CD14-positive monocyte (primary cell): ENCODE measurements at regions not wholly inside any gene's neighbourhood (a gene's known extent, or its start where the extent isn't known, plus 50 kb on each side); places are given as distances from the start of the nearest gene placed in this dataset.

Experiments
- DNase-seq, 3 donors: peaks; one replicate each; pipeline ENCODE4 v3.0.0-alpha.2; 2011 to 2022
- H2AFZ ChIP-seq: 2 replicates; pipeline ENCODE4 v1.6.0; 2012; ENCODE audit warnings: mild to moderate bottlenecking, low read depth, low read length, inconsistent platforms; ENCODE audit not compliant: insufficient read depth, poor library complexity, severe bottlenecking
- H3K27ac ChIP-seq, 2 donors: 1 replicate in 1 of 2; 2 replicates in 1 of 2; pipeline ENCODE4 v1.5.1; 2012 to 2013; ENCODE audit warnings: low read length in 2 of 2, control low read depth in 1 of 2, inconsistent platforms in 1 of 2, low read depth in 1 of 2, mild to moderate bottlenecking in 1 of 2
- H3K27me3 ChIP-seq, 2 donors: one replicate each; pipeline versions ENCODE4 v1.6.0 to v1.6.1; 2011 to 2013; ENCODE audit warnings: low read length in 2 of 2; ENCODE audit not compliant: control insufficient read depth in 2 of 2, insufficient read depth in 2 of 2
- H3K36me3 ChIP-seq, 2 donors: replicated peaks in 1 of 2; 1 replicate in 1 of 2; 2 replicates in 1 of 2; pipeline versions ENCODE4 v1.5.1 to v1.6.1; 2012 to 2013; ENCODE audit warnings: low read length in 2 of 2, control low read depth in 1 of 2, inconsistent platforms in 1 of 2, mild to moderate bottlenecking in 1 of 2; ENCODE audit not compliant: insufficient read depth in 2 of 2, control insufficient read depth in 1 of 2
- H3K4me1 ChIP-seq, 2 donors: 1 replicate in 1 of 2; 2 replicates in 1 of 2; pipeline versions ENCODE4 v1.5.1 to v1.6.1; 2012 to 2013; ENCODE audit warnings: low read length in 2 of 2, control low read depth in 1 of 2, inconsistent platforms in 1 of 2, mild to moderate bottlenecking in 1 of 2, moderate library complexity in 1 of 2; ENCODE audit not compliant: insufficient read depth in 2 of 2, control insufficient read depth in 1 of 2
- H3K4me2 ChIP-seq: replicated peaks from 2 replicates; pipeline ENCODE3; 2012; ENCODE audit warnings: low read length, moderate library complexity, mild to moderate bottlenecking; ENCODE audit not compliant: poor library complexity, severe bottlenecking; ENCODE audit errors: extremely low read depth
- H3K4me3 ChIP-seq, 3 experiments: fragments of 200-600 bp in 1 of 3; sonication (generic) in 1 of 3; replicated peaks in 1 of 3; 1 replicate in 2 of 3; 2 replicates in 1 of 3; pipeline ENCODE4 v1.5.1; 2011 to 2013; ENCODE audit warnings: low read length in 3 of 3, mild to moderate bottlenecking in 3 of 3, control low read depth in 2 of 3, low read depth in 2 of 3, inconsistent platforms in 1 of 3, moderate library complexity in 1 of 3
- H3K79me2 ChIP-seq: 2 replicates; pipeline ENCODE4 v1.6.0; 2012; ENCODE audit warnings: mild to moderate bottlenecking, control low read depth, inconsistent platforms, low read length, moderate library complexity; ENCODE audit not compliant: insufficient read depth
- H3K9ac ChIP-seq: 2 replicates; pipeline ENCODE4 v1.6.0; 2017; ENCODE audit warnings: low read length, mild to moderate bottlenecking; ENCODE audit not compliant: insufficient read depth, poor library complexity, severe bottlenecking
- H3K9me3 ChIP-seq, 2 donors: replicated peaks in 1 of 2; 1 replicate in 1 of 2; 2 replicates in 1 of 2; pipeline versions ENCODE4 v1.5.1 to v1.6.1; 2012 to 2013; ENCODE audit warnings: low read length in 2 of 2, control low read depth in 1 of 2; ENCODE audit not compliant: control insufficient read depth in 1 of 2, insufficient read depth in 1 of 2
- H4K20me1 ChIP-seq: 2 replicates; pipeline ENCODE4 v1.6.0; 2012; ENCODE audit warnings: mild to moderate bottlenecking, low read length, control low read depth, moderate library complexity; ENCODE audit not compliant: insufficient read depth
- H3K27ac Mint-ChIP-seq, 7 donors: one replicate each; pipeline ENCODE4 v1.8.0; 2020; ENCODE audit warnings: mild to moderate bottlenecking in 7 of 7, mixed read lengths in 7 of 7, moderate library complexity in 6 of 7, inconsistent platforms in 2 of 7
- H3K27me3 Mint-ChIP-seq, 3 donors: one replicate each; pipeline ENCODE4 v1.8.0; 2021 to 2022; ENCODE audit warnings: low read depth in 3 of 3, mild to moderate bottlenecking in 3 of 3, mixed read lengths in 3 of 3, moderate library complexity in 3 of 3, inconsistent platforms in 1 of 3
- H3K36me3 Mint-ChIP-seq, 2 donors: one replicate each; pipeline ENCODE4 v1.8.0; 2020; ENCODE audit warnings: mixed read lengths in 2 of 2, inconsistent platforms in 1 of 2, mild to moderate bottlenecking in 1 of 2
- H3K4me1 Mint-ChIP-seq: one replicate; pipeline ENCODE4 v1.8.0; 2020; ENCODE audit warnings: mild to moderate bottlenecking, mixed read lengths
- H3K4me3 Mint-ChIP-seq, 2 donors: one replicate each; pipeline ENCODE4 v1.8.0; 2020; ENCODE audit warnings: mild to moderate bottlenecking in 2 of 2, mixed read lengths in 2 of 2, moderate library complexity in 1 of 2
- H3K9me3 Mint-ChIP-seq, 7 donors: one replicate each; pipeline ENCODE4 v1.8.0; 2020 to 2022; ENCODE audit warnings: mixed read lengths in 7 of 7, mild to moderate bottlenecking in 6 of 7, moderate library complexity in 6 of 7, inconsistent platforms in 2 of 7
- WGBS: methylation state at CpG from one replicate; pipeline ENCODE4 v1.1.5; 2013; ENCODE audit warnings: missing lambda C conversion rate; ENCODE audit not compliant: insufficient coverage; 5-methylcytosine and 5-hydroxymethylcytosine counted together
- intact Hi-C, 2 donors: fragments of 100-400 bp; cut with micrococcal nuclease; formaldehyde crosslinking; loops; one replicate each; pipeline versions ENCODE4 v1.15.0 to v1.15.1; 2023
- TF ChIP-seq, protein P1 (sequence below): fragments of 200-600 bp; IDR thresholded peaks from one replicate; pipeline ENCODE4 v1.8.0; 2022; ENCODE audit warnings: antibody characterized with exemption, mild to moderate bottlenecking

DNA sequence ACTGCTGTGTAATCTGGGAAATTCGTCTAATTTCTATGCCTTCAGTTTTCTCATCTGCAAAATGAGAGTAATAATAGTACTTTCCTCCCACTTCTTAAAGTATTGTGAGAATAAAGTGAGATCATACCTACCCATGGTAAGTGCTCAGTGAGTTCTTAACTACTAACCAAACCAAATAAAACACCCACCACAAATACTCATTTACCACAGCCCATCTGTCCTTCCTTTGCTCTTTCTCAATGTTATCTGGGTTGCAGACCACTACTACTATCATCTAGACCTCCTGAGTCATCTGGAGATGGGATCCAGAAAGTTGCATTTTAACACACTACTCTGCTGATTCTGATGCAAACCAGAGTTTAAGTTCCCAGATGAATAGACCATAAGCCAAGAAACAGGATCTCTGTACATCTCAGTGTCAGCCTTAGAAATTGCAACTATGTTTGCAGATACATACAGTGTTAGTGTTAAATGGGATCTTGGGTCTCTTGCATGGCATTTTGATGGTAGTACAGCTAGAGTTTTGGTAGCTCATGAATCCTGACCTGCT is 105.4 kb upstream of the ATP10B start:
- no peaks in the 10 kb centered on the region for H3K79me2 ChIP-seq
- no peak overlapping the region for H3K4me3 Mint-ChIP-seq
- H3K4me2 ChIP-seq, result no peak overlapping the region
- no peak overlapping the region for H3K27ac ChIP-seq
- no peak overlapping the region for H3K4me3 ChIP-seq
- no peaks in the 10 kb centered on the region for H3K36me3 ChIP-seq
- intact Hi-C loops, result no loop called here
- H3K27me3 ChIP-seq, result no peaks in the 10 kb centered on the region
- no peak overlapping the region for H3K9ac ChIP-seq
- TF ChIP-seq, protein P1, sequence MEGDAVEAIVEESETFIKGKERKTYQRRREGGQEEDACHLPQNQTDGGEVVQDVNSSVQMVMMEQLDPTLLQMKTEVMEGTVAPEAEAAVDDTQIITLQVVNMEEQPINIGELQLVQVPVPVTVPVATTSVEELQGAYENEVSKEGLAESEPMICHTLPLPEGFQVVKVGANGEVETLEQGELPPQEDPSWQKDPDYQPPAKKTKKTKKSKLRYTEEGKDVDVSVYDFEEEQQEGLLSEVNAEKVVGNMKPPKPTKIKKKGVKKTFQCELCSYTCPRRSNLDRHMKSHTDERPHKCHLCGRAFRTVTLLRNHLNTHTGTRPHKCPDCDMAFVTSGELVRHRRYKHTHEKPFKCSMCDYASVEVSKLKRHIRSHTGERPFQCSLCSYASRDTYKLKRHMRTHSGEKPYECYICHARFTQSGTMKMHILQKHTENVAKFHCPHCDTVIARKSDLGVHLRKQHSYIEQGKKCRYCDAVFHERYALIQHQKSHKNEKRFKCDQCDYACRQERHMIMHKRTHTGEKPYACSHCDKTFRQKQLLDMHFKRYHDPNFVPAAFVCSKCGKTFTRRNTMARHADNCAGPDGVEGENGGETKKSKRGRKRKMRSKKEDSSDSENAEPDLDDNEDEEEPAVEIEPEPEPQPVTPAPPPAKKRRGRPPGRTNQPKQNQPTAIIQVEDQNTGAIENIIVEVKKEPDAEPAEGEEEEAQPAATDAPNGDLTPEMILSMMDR, result no peak
- H3K9me3 Mint-ChIP-seq, result peaks cover 0 to 2% (median 0%) of the 10 kb centered on the region in 7 donors
- no CpG with 5 or more reads among the region's 1 CpG for WGBS
- DNase-seq, result no peak
- peaks cover 0 to 3% (median 3%) of the 10 kb centered on the region in 3 donors for H3K27me3 Mint-ChIP-seq
- H3K9me3 ChIP-seq, result no peaks in the 10 kb centered on the region
- H3K4me1 ChIP-seq, result no peaks in the 10 kb centered on the region
- H3K36me3 Mint-ChIP-seq, result no peaks in the 10 kb centered on the region
- H2AFZ ChIP-seq, result no peak overlapping the region
- no peak overlapping the region for H3K27ac Mint-ChIP-seq
- H4K20me1 ChIP-seq, result no peaks in the 10 kb centered on the region
- H3K4me1 Mint-ChIP-seq, result peaks cover 6% of the 10 kb centered on the region

DNA sequence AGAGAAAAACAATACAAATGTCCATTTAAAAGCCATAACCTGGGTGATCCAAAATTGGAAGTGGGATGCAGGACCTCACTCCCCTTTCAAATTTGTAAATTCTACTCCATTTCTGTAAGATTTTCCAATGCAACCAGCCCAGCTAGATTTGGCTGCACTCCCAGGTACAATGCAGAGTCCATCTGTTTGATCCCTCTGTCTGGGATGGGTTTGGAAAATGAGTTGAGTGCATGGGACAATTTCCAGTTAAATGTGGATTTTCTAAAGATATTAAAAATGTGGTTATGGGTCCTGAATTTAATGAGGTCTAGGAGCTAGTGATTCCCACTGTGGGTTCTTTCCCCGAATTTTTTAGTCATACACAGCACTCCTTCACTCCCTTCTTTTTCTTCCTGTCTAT is 104.0 kb upstream of the ATP10B start:
- no peaks in the 10 kb centered on the region for H3K79me2 ChIP-seq
- DNase-seq, result no peak
- Mint-ChIP-seq H3K27ac (no peak overlapping the region), H3K9me3 (peaks cover 0 to 2% (median 0%) of the 10 kb centered on the region in 7 donors), H3K4me1 (peaks cover 6% of the 10 kb centered on the region), H3K36me3 (no peaks in the 10 kb centered on the region), H3K4me3 (no peak overlapping the region), H3K27me3 (peaks cover 1 to 3% (median 3%) of the 10 kb centered on the region in 3 donors)
- H4K20me1 ChIP-seq, result no peaks in the 10 kb centered on the region
- no peak overlapping the region for H2AFZ ChIP-seq
- WGBS, result no CpG with 5 or more reads among the region's 1 CpG
- intact Hi-C loops, result no loop called here
- TF ChIP-seq, protein P1, result no peak
- H3K27me3 ChIP-seq, result no peaks in the 10 kb centered on the region
- H3K4me3 ChIP-seq, result no peak overlapping the region
- no peaks in the 10 kb centered on the region for H3K36me3 ChIP-seq
- H3K4me2 ChIP-seq, result no peak overlapping the region
- H3K27ac ChIP-seq, result no peak overlapping the region
- H3K4me1 ChIP-seq, result no peaks in the 10 kb centered on the region
- no peaks in the 10 kb centered on the region for H3K9me3 ChIP-seq
- no peak overlapping the region for H3K9ac ChIP-seq
